GM18517 (cell line): ENCODE measurements at regions not wholly inside any gene's neighbourhood (a gene's known extent, or its start where the extent isn't known, plus 50 kb on each side); places are given as distances from the start of the nearest gene placed in this dataset.
A peak's percentile ranks its signal among the peaks of the same experiment; 100 is the strongest.

ENCODE experiments used
- ATAC-seq: cut with Tn5 transposase; IDR thresholded peaks from one replicate; pipeline ENCODE4 v1.9.1; 2021; ENCODE audit warnings: mild to moderate bottlenecking, moderate library complexity; ENCODE audit not compliant: unreplicated experiment

DNA sequence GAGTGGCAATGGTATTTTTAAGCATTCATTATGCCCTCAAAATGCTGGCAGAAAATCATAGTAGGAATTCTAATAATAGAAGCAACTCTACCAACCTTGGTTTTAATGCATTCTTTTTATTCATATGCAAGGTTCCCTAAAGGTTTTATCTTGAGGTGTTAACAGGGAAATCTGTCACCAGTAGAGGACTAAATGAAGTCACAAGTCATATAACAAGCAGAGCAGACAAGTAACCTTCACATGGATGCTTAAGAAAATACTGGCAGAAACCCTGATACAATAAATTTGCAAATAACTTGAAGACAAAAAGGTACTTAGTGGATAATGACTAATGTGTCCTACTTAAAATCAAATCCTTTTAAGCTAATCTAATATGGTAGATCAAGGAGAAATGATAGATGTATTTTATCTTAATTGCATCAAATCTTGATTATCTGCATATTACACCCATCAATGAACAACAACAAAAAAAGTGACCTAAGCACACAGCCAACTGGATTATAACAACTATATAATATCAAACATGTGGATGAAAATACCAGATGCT is 73.3 kb downstream of the RFC3 start:
- ATAC-seq = no peak

DNA sequence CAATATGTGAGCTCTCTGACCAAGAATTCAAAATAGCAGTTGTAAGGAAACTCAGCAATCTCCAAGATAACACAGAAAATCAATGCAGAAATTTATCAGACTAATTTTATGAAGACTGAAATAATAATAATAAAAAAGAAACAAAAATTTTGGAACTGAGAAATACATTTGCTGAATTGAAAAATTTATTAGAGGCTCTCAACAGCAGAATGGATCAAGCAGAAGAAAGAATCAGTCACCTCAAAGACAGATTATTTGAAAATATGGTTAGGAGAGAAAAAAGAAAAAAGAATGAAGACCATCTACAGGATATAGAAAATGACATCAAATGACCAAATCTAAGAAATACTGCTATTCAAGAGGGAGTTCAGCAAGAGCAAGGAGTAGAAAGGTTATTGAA is 75.6 kb downstream of the RFC3 start:
- no peak for ATAC-seq

DNA sequence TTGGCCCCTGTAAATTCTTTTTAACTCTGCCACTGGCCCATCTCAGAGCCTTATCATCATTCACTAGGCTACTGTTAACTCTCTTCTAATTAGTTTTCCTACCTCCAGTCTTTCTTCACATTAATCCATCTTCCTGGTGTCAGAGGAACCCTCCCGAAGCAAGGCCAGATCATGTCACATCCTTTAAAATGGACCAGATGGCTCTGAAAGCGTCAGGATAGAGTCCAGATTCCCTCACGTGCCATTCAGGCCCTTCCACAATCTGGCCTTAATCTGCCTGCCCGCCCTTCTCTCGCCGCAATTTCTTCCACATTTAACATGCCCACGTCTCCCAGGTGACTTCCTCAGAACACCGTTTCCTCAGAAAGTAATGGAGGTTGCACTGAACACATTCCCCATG is 86.5 kb downstream of the RFC3 start:
- ATAC-seq = no peak

DNA sequence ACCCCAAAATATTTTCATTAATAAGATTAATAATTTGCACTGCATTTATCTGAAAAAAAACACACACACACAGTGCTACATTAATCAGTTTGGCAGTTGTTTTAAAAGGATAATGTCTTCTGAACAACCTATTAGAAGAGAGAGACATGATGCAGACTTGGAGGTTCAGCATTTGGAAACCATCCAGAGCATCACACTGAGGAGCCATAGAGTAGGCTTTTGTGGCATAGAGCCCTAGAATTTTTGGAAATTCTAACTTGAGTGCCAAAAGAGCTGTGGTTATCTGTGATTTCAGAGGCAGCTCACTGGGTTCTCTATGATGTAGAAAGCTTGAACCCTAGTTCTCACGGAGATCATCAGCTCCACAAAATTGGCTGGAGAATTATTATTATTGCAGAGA is 90.2 kb downstream of the RFC3 start:
- ATAC-seq = no peak

DNA sequence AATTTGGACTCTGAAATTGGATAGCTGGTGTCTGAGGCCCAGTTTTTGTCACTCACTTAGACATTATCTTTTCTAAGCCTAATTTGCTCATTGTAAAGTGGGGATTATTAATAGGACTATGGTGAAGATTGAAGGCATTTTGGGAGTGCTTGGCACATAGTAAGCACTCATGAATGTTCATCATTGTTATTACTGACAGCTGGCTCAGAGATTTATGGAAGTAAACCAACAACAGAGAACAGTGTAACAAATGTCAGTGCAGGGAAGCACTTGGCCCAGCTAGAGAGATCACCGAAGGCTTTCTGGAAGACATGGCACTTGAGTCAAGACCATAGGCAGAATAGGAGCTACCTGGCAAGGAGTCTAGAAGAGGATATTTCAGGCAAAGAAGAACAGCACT is 92.3 kb downstream of the RFC3 start:
- no peak for ATAC-seq

DNA sequence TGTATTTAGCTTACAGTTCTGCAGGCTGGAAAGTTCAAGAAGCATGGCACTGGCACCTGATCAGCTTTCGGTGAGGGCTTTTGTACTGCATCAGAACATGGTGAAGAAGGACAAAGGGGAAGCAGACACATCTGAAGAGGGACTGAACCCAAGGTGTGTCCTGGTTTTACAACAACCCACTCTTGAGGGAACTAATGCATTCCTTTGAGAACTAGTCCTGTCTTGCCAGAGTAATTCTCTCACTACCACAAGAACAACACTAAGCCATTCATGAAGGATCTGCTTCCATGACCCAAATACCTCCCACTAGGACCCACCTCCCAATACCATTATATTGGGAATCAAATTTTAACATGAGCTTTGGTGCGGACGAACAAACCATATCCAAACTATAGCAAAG is 93.6 kb downstream of the RFC3 start:
- ATAC-seq = no peak

DNA sequence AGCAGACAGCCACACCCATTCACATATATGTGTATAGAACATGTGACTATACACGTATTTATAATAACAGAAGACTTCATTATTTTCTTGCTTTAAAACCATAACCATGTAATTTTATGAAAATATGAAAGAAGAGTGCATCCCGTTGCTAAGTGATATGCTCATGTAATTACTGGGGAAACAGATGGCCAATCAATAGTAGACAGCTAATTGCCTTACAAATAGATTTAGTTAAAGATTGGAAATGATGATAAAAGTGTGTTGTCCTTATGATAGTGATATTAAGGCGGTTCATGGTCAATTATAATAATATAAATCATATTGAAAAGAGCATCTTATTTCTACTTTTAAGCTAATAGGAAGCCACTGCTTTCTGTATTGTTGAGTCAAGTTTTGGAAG is 95.9 kb downstream of the RFC3 start:
- no peak for ATAC-seq

DNA sequence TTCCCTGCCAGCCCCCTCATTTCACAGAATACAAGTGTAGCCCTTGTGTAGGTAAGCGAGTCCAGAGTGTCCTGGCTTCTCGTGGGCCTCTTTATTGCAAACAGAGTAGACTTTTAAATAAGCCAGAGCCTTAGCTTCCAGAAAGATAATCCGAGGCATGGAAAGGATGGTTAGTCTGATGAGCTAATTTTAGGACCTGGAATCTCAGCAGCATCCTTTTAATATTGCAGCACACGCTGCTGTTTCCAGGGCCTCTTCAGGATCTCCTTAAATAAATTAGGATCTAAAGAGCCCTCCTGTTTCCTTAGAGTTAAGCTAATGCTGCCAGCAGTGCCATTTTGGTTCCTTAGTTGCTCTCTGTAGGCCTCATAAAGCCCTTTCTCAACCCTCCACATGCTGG is 99.2 kb downstream of the RFC3 start:
- no peak for ATAC-seq

DNA sequence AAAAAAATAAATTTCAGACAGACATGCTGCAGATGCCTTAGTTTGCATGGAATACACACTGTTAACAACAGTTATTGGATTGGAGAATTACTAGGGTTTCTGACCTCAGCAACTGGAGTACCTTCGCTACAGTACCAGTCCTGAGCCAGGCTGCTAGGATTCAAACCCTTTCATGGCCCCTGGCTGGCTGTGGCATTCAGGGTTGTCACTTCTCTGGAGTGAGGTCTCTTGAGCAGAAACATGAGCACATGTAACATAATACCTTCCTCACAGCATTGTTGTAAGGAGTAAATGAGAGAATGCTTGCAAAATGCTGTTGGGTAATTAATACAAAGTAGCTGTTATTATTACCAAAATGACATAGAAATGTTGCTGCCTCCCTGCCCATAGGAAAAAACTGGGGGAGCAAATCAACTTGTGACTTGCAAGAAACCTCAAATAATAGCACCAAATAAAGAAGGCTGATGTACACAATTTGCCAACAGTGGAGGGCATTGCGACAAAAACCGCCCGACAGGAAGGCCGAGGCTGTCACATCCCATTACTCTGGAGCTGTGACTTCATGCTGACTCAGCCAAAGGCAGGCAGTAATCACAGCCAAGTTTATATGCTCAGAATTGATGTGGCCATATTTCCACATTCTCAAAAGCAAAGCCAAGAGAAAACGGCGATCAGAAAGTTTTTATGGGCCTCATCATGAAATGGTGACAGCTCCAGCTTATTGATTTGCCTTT is 100.4 kb downstream of the RFC3 start:
- no peak for ATAC-seq

DNA sequence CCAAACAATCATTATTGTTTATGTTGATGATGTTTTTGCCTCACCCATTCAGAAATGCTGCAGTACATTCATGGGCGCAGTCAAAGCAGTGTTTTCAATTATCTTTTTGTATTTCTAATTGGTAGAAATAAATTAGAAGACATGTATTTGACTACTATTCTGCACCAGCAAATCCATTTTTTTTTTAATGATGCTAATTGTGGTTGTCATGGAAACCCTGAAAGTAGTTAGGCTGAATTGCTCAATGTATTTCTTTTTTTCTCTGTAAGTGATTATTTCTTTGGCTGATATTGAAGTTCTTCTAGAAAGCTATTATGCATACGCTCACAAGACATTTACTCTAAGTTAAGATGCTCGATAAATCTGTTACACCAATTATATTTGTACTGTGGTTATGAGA is 101.2 kb downstream of the RFC3 start:
- ATAC-seq = no peak

DNA sequence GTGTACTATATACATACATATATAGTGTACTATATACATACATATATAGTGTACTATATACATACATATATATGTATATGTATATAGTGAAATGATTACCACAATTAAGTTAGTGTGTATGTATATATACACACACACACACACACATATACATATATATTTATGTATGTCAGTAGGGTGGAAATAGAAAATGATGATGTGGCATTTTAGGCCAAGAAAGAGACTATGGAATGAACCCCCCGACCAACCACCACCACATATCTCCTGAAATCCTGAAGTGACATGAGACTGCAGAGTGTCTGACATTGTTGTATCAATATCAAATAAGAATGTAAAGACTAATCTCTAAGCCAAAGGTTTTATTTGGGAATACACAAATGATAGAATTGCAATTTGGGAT is 107.6 kb downstream of the RFC3 start:
- no peak for ATAC-seq

DNA sequence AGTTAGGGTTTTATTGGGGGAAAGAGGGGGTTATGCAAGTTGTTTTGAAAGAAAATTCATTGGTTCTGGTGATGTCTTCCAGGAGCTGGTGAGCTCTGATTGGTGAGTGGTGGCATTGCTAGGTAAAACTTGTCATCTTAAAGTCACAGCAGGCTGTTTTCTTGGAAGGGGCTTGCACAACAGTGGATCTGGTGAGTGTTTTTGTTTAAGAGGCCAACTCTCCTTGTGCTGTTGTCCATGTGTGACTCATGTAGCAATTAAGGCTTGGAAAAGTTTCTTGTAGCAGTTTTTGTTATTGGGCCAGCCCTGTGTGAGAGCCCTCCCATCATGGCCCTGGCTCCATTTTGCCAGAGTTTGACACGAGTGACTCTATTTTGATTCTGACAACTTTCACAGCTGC is 109.4 kb downstream of the RFC3 start:
- ATAC-seq = no peak

DNA sequence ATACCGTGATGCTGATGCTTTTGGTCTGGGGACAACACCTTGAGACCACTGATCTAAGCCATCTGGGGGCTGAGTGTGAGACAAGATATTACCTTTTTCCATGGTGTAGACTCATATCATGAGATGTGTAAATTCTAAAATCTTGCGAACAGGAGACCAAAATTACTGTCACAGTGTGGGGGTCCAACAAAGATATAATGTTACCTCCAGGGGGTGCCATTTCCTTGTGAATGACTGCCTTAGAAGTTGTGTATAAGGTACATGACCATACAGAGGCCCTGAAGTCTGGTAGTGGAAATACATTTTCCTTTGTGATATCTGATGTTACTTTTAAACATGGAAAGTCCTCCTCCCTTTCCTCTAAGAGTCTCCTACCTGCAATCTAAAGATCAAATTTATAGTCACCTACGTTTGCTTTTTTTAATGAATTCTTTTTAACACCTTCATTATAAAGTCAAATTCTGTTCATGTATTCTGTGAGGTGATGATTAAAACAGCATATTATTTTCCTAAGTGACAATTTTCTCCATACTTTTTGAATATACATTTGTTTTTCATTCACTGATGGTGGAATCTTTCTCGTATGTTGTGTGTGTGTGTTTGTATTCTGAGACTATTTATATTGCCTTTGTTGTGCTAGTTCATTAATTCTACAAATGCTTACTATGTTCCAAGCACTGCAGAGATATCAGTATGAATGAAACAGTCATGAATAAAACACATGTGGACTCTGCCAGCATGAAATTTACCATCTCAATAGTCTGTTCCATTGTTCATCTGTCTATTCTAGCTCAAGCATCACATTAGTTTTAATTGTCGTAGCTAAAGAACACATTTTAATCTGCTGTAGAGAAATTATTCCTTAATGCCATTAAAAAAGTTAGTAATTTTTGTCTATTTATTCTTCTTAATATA is 113.7 kb downstream of the RFC3 start:
- ATAC-seq = peak; percentile 60

DNA sequence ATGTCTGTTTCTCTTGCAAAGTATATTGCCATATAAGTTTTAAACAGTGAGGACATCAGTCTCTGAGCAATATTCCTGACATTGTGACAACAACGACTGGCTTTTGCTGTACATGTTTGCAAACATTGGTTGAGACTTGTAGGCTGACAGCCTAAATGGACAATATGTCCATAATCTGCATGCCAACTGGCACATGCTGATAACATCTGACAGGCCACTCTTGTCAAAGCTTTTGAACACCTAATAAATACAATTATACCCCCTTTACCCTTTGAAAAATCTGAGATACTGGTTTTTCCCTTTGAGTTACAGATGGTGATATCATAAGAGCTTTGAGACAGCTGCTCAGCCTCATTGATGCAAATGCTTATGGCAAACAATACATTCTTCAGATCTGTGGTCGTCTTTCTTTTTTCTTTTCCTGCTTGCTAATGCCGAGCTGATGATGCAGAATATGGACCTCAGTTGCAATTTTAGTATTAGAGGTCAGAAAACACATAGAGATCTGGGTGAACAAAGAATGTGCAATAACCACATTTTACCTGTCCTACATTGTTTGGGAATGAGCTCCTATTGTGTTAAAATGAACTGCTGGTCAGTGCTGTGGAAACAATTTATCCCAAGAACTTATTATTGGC is 114.9 kb downstream of the RFC3 start:
- no peak for ATAC-seq

DNA sequence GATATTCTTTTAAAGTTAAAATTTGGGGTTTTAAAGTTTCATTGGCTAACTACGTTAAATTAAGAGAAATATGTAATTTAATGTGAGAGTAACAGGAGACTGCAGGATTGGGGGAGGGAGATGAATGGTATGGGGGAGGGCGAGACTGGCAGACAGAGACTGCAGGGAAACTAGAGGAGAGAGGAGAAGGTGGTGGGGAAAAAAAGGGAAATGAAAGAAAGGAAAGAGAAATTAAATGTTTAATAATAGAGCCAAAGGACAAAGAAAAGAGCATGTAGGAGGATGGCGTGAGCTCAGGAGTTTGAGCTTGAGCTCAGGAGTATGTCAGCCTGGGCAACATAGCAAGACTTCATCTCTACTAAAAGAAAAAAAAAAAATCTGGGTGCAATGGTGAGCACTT is 115.9 kb downstream of the RFC3 start:
- no peak for ATAC-seq

DNA sequence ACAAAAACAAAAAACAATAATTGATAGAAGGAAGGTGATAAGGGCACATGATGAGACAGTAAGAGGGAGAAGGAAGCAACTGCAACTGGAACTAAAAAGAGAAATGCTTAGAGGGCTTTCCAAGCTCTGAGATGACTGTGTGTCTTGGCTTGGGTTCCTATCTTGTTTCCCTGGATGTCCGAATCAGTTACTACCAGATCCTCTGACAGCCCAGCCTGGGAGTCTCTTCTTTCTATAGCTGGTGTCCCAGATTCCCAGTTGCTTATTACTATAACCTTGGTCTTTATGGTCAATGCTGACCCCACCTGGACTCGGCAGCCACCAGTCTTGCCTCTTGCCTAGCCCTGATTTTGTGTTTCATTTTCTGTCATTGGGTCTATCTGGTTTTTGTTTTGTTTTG is 116.4 kb downstream of the RFC3 start:
- no peak for ATAC-seq

DNA sequence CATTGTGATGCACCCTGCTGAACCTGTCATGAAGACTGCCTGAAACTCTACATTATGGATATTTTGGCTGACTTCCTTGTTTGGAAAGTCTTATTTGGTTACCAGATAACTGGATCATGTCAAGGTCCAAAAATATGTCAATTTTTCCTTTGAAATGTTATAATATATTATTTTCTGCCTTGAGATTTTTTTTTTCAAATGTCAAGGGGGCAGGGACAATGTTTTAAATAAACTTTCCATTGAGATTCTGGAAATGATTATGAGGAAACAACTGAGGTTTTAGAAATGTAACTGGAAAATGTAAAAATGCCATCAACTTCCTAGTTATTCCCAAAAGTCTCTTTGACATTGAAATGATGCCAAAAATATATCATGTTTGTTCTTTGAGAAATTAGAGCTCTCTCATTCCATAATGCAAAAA is 117.0 kb downstream of the RFC3 start:
- no peak for ATAC-seq

DNA sequence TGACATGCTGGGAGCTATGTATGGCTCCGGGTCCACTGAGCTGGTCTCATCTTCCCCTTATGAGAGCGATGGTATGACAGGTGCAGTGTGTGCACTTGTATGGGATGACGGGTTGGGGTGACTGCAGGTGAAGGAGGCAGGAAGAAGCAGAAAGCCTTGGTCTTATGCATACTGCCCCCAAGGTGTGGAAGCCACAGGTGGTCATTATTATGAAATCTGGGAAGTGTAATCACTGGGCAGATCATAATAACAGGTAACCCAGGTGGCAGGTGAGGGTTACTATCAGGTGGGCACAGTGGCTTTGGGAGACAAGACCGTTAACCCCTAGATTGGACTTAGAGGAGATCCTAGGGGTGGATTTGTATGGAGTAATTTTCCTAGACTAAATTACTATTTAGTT is 118.0 kb downstream of the RFC3 start:
- no peak for ATAC-seq

DNA sequence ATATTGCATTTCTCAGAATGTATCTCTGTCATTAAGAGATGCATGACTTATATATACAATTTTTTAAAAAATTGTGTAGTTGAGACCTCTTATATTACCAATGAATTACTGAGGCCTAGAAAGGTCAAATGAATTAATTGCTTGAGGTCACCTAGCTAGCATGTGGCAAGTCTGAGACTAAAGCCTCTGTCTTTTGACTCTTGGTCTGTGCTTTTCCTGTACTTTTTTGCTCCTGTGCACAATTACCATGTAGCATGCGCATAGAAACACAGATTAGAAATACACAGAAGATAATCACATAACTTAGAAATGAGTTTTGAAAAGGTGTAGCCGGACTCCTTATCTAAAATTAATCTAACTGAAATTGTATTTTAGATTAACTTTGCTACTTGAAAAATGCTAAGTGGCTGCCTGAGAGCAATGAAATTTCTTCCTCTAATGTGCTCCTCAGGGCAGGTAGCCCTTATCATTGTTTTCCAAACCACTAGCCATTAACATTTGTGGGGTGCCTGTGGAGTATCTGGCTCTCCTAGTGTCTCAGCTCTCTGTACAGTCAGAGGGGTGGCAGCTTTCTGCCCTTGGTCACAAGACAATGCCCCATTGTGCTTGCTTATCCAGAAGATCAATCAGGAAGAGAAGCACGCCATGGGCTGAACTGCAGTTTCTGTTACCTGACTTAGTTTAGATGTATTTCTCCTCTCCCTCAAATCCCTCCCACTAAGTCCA is 119.6 kb downstream of the RFC3 start:
- no peak for ATAC-seq

DNA sequence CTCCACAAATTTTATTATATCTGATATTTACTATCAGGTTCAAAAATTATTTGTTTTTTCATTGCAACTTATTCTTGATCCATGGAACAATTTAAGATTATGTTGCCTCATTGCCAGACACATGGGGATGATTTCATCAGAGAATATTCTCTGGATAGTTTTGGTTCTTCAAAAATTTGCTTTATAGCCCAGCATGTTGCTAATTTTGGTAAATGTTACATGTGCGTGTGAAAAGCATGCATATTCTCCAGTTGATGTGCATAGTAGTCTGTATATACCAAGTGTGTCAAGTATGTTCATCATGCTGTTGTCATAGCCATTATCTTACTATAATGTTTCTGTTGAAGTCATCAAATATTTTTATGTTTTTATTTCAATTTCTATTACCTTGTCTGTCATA is 122.3 kb downstream of the RFC3 start:
- no peak for ATAC-seq

DNA sequence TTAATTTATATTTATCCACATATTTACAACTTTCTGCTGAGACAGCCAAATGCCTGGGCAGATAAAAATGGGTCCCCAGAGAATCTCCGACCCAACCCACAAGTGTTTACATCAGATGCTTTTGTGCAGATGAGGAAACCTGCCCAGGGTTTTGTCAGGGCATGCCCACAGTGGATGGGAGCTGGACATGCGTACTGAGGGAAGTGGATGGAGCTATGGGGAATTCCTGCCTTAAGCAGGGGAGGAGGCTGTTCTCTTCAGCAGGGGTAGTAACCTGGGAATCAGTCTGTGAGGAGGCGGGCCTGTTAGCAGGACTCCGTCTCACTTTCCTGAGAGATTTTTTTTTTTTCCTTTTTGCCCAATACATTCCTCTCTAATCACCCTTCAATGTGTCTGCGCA is 122.9 kb downstream of the RFC3 start:
- no peak for ATAC-seq
